AML-193 (cell line): ENCODE measurements at regions not wholly inside any gene's neighbourhood (a gene's known extent, or its start where the extent isn't known, plus 50 kb on each side); places are given as distances from the start of the nearest gene placed in this dataset.
A peak's percentile ranks its signal among the peaks of the same experiment; 100 is the strongest.

Source experiments
- DNase-seq, 2 experiments: peaks; one replicate each; lab custom pipeline; 2025; lab: John Stamatoyannopoulos, UW

DNA sequence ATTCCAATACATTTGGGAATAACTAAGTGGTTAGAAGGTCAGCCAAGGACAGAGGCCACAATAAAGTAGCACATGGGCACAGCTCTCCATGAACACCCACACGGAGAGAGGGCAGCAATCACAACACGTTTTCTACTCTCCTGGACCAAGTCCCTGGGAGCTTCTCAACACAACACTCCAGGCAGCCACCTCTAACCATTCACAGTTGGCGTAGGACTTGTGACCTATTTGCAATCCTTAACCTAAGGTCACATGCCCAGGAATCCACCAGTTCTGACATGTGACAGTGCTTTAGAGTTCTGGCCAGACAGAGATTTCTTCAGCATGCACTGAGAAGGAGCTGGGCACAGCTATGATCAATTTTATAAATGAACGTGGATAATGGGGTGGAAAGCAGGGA, 280.8 kb downstream of the SHQ1 start:
- DNase-seq = no peak

DNA sequence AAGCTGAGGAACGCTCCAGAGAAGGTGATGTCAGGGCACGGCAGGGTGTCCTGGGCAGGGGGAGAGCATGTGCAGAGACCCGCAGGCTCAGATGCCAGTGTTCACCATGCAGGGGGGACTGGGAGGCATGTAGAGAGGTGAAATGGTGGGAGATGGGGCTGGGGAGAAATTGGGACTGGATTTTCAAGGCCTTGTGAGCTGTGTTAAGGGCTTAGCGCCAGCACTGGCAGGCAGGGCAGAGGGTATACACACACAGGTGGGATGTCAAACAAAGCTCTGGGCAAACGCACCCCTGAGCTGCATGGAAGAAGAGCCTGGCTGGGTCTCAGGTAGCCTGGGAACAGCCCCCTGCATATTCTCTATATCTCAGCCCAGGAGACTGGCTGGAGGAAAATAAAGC, 282.7 kb downstream of the SHQ1 start:
- DNase-seq = no peak

DNA sequence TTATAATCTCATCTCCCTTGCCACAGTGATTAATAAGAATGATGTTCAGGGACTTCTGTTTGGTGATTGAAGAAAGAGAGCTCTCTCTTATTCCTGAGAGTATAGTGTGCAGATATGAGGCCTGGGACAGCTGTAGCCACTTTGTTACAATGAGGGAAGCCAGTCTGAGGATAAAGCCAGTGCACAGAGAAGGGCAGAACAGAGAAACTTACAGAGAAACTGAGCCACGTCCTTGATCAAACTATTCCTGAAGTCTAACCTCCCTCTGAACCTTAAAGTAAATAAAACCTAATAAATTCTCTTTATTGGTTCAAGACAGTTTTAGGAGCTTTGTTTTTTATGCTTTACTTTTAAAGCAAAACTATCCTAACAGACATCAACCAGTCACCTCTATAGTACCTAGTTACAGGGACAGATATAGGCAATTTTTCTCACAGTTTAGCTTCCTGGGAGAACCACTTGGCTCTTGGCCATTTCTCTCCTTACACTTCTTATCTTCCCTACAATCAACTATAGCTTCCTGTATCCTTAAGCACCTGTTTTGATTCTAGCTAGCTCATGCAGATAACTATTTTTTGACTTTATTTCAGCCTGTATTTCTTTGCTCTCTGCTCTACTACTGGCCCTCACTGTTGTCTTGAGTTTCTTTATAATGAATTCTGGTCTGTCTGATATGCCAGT, 284.4 kb downstream of the SHQ1 start:
- no peak for DNase-seq

DNA sequence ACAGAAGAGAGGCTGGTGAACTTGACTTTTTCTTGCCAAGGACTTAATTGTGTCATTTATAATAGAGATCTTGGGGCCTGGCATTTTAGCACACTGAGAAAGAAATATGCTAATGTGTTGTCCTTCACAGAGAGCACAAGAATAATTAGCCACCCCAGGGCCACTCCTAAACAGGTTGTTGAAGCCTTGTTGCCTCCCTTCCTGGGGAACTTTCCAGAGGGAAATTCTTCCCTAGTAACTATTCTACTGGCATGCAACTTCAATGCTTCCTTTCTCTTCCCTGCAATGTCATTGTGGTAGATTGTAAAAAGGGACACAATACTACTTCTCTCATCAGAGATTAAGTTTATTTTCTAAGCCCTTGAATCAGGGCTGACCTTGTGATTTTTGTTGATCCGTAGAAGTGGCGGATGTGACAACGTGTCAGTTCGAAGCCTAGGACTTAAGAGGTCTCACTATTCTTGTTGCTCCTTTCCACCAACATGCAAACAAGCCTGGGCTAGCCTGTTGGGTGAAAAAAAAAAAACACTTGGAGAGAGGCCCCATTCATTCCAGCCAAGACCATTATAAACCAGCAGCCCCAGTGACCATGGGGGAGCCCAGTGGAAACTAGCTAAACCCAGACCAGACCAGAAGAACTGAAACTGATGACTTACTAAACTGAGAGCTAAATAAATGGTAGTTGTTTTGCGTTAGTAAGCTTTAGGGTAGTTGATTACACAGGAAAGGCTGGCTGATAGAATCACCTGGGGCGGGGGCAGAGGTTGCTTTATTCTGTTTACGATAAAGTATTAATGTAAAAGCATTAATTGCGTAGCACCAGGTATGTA, 287.2 kb downstream of the SHQ1 start:
- no peak for DNase-seq

DNA sequence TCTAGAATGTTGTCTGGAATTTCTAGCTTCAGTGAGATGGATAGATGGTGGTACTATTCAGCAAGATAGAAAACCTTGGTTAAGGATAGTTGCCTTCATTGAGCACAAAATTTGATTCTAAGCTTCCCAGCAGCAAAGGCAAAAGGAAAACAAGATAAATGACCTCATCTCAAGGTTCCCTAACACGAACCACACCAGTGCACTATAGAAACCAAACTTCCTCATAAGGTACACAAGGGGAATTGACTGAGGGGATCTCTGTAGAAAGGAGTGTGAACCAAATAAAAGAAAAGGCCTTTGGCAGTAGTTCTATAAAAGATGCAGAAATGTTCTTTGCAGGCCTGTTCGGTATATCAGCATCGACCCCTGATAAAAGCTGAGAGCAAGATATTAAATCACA, 288.9 kb downstream of the SHQ1 start:
- DNase-seq = no peak

DNA sequence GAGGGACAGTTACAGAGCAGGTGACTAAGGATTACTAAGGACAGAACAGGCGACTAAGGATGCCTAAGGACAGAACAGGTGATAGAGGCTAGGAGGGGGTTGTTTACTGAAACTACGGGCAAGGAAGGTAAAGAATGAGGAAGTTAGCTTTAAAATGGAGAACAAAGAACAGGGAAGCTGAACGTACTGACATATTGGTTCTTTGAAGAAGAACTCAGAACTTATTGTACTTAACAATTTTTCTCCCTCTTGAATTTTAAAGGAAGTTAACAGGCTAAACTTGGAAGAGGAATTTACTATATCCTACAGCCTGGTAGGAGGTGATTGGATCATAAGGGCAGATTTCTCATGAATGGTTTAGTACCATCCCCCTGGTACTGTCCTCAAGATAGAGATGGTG, 290.2 kb downstream of the SHQ1 start:
- DNase-seq = peak; percentile 4 to 9

DNA sequence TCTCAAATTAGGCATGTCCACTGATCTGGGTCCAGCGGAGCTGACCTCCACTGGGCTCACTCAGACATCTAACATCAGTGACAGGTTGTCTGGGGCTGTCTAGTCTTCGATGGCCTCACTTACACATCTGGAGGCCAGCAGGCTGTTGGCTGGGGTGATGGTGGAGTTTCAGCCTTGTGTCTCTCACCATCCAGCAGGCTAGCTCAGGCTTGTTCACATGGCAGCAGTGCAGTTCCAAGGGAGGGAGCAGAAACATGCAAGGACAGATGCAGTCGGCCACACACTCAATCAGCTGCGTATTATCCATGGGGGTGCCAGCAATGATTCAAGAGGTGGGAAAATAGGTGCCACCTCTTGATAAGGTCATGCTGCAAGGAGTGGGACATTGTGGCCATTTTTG, 292.5 kb downstream of the SHQ1 start:
- no peak for DNase-seq

DNA sequence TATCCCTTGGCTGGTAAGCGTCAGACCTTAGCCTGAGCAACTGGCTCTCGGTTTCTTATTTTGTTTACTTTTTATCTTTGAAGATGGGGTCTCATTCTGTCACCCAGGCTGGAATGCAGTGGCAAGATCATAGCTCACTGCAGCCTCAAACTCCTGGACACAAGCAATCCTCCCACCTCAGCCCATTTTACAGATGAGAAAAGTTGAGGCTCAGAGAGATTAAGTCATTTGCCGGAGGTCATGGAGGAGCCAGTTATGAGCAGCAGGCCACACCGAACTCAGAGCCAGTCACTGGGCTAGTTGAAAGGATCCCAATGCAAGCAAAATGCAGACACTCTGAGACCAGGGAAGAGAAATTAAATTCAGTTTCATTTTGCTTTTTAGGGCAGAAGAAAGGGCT, 293.6 kb downstream of the SHQ1 start:
- DNase-seq = no peak

DNA sequence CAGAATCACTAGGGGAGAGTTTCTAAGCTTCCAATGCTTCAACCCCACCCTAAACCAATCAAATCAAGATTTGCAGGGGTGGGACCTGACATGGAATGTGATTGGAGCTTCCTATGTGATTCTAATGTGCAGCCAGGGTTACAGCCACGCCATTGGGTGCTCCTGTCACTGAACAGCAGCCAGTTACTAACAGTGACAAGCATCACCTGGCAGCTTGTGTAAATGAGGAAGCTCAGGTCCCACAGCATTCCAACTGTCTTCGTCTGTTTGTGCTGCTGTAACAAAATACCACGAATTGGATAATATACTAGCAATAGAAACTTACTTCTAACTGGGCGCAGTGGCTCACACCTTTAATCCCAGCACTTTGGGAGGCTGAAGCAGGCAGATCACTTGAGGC, 294.9 kb downstream of the SHQ1 start:
- DNase-seq = no peak

DNA sequence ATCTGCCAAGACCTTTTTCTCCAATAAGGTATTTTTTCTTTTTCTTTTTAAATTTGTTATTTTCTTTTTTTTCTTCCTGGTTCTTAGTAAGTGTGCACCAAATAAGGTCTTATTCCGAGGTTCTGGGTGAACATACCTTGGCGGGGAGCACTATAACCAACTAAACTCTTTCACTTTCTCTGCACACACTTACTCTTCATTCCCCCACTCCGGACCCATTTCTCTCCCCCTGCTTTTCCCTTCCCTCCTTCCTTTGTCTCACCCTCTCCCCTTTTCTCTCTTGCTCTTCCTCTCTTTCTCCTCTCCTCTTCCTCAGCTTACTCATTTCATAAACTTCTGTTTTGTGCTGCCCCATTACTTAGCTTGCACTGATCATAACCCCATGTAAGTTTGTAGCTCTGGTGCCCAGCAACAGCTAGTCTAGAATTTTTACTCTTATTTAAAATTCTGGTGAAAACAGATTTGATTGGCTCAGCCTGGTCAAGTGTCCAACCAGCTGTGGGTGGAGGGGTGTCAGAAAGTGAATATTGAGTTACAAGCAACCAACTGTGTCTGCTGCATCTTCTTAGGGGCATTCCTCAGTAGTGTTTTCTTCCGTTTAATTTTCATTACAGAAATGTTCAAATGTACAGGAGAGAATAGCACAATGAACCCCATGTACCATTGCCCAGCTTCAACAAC, 297.5 kb downstream of the SHQ1 start:
- no peak for DNase-seq

DNA sequence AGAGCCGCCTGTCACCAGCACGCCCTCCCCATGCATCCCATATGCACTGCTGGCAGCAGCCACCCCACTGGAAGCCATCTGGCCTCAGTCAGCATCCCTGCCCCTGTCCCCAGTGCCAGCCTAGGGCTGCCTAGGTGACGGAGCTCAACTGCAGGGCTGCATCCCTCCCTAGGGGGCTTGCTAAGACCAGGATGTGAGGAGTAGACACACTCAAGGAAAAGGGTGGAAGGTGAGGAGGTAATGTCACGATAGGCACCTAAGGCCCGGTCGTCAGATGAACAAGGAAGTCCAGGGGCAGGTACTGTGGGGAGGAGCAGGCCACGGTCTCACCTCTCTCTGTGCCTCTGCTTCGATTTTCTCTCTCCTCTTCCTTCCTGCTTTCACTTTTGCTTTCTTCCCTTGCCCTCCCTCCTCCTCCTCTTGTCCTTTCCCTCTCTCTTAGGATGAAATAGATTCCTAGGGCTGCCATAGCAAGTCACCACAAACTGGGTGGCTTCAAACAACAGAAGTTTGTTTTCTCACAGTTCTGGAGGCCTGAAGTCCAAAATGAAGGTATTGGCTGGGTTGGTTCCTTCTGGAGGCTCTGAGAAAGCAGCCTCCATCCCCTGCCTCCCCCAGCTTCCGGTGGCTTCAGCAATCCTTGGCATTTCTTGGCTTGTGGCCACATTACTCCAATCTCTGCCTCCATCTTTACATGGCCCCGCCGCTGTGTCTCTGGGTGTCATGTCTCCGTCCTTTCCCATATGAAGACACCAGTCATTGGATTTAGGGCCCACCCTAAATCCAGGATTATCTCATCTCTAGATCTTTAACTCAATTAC, 298.3 kb downstream of the SHQ1 start:
- no peak for DNase-seq

DNA sequence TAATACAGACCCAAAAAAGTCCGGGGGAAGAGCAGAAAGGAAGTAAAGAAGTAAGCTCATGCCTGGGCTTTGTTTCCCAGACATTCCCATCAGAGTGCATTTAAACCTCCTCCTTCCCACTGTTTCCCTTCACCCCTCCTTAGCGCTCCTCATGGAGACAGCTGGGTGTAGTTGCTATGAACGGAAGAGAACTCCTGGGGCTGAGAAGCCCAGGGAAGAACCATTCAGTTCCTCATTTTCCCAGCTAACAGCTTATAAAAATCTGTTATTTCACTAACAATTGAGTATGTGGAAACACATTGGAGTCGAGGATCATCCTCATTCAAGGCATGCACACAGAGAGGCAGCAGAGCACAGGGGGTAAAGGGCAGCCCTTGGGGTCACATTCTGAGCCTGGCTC, 299.3 kb downstream of the SHQ1 start:
- DNase-seq = no peak

DNA sequence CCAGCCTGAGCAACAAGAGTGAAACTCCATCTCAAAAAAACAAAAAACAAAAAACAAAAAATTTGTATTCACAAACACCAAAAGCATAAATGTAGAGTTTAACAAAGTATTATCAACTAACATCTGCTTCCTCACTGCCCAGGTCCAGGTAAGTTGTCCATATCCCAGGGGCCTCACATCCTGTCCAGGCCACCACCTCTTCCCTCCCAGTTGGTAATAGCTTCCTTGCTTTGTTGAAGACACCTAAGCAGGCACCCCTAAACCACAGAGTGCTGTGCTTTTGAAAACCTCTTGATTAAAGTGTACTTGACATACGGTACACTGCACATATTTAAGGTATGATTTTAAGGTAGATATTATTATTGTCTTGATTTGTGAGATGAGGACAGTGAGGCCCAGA, 299.8 kb downstream of the SHQ1 start:
- no peak for DNase-seq

DNA sequence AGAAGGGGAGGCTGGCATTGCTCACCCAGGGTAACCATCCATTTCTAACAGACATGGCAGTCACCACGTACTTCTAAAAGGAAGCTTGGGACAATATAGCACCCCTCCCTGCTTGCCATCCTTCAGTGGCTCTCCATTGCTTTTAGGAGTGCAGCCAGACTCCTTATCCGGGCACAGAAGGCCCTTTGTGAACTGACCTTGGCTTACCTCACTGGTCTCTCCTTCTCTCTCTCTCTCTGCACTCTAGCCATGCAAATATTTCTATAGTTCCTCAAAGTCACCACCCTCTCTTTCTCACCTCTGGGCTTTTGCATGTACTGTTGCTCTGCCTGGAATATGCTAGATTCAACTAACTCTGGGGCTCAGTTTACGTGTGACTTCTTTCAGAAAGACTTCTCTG, 301.1 kb downstream of the SHQ1 start:
- DNase-seq = no peak

DNA sequence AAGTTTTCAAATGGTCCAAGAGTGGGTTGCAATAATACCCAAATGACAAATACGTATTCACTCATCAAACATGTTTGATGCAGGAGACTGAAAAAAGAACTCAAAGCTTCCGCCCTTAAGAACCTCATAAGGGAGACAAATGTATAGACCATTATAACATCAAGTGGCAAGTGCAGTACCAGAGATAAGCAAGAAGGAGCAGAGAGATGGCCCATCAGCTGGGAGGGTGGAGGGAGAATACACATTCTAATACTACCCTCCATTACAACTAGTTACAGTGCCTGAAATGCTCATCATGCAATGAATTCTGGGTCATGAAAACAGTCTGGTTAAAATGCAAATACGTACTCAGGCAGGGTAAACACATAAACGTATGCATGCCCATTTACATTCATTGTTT, 304.0 kb downstream of the SHQ1 start:
- no peak for DNase-seq

DNA sequence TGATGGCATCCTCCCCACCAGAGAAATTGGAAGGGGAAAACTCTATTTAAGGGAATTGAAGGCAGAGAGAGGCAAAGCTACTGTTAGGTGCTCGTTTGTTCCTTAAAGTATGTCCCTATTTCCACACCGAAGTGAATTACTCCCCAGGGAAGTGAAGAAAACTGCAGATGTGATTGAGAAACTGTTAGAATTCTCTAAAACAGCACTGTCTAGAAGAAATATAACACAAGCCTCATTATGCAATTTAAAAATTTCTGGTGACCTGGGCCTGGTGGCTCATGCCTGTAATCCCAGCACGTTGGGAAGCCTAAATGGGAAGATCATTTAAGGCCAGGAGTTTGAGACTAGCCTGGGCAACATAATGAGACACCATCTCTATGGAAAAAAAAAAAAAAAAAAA, 305.0 kb downstream of the SHQ1 start:
- no peak for DNase-seq

DNA sequence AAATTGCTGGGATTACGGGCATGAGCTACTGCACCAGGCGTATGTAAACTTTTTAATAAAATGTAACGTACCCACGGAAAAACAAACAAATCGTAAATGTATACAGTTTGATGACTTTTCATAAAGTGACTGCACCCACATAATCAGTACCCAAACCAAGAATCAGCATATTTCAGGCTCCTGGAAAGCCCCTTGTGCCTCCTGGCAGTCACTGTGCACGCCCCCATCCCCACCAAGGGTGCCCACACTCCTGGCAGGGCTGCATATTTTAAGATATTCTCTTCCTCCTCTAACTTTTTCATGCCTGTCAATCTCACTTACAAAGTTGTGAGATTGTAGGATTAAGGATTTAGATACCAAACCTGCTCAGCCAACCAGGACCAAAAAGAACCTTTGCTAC, 305.5 kb downstream of the SHQ1 start:
- DNase-seq = no peak

DNA sequence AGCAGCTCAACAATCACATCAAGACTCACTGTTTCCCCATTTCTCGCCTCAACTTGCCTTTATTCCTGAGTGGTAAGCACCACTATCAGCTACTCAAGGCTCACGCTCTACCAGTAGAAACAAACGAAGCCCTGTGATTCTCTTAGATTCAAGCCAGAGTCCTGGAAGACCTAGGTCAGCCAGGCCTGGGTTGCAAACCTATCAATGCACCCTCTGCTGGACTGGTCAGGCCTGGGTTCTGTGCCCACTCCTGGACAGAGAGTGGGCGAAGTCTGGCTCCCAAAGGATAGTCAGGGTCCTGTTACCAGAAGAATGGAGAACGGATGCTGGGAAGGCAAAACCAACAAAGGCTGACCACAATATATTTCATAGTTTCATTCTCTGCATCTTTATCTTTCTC, 308.4 kb downstream of the SHQ1 start:
- DNase-seq = no peak

DNA sequence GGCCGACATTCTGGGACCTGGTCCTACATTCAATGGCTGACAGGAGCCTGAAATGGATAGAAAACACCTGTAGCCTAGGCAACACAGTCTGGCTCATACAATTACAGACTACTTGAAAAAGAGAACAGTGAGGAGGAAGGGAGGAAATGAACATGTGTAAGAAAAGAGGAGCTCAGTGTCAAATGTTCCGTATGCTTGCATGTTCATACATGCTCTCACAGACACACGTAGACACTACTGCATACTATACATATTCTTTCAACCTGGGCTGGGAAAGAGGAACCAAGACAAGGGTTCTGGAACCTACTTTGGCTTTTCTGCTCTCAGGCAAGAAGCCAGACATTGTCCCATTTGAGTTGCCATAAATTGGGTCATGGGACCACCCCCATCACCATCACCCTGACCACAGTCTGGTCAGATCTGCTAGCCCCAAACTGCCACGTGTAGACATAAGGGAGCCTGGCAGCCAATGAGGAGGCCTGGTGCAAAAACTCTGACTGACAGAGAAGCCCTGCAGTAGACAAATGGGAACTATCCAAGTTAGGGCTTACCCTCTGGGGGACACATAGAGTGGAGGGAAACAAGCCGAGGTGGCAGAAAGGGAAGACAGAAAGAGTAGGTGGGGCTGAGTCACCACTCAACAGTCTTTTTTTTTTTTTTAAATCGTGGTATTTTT, 310.0 kb downstream of the SHQ1 start:
- no peak for DNase-seq

DNA sequence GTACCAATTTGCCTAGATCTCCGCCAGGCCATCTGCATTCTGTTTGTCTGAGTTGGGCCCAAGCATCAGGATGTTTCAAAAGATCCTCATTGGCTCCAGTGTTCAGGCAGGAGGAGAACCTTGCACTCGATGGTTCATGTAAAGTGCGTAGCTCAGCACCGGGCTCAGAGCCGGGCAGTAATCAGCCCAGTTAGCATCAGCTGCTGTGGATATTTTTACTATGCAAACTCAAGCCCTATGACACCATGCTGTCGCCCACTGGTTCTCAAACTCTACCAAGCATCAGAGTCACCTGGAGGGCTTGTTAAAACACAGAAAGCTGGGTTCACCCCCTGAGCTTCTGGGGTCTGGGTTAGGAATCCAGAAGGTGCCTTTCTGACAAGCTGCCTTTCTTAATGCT, 310.8 kb downstream of the SHQ1 start:
- no peak for DNase-seq

DNA sequence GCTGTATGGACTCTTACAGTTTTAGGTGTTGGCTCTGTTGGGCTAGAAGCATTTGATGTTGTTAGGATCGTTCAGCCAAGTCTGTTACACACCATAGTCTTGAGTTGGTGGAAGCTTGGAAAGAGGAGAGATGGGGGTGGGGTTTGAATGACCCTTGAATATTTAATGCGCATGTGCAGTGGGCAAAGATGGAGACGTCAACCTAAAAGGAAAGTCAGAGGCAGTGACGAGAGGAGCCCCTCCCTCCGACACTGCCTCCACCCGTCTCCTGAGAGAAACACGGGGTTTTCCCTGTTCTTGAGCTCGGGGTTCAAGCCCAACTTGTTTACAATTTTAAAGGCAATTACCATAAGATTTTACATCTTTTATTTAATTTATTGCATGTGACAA, 311.4 kb downstream of the SHQ1 start:
- DNase-seq = no peak
